Erythroblast (primary cell): ENCODE measurements at regions not wholly inside any gene's neighbourhood (a gene's known extent, or its start where the extent isn't known, plus 50 kb on each side); places are given as distances from the start of the nearest gene placed in this dataset.

Experiments used
- GATA1 ChIP-seq: IDR thresholded peaks from 2 replicates; pipeline ENCODE4 v1.6.1; 2011; ENCODE audit warnings: low read depth, mild to moderate bottlenecking, control low read depth, low read length, moderate library complexity
- POLR2A ChIP-seq: IDR thresholded peaks from 2 replicates; pipeline ENCODE4 v1.6.1; 2011; ENCODE audit warnings: mild to moderate bottlenecking, low read length

- TF ChIP-seq POLR2A = no peak
- no peak for TF ChIP-seq GATA1
Measured at GRCh38 chr5:152619756-152620155, 214.7 kb upstream of the NMUR2 start.
